H9 (cell line): ENCODE measurements at regions not wholly inside any gene's neighbourhood (a gene's known extent, or its start where the extent isn't known, plus 50 kb on each side); places are given as distances from the start of the nearest gene placed in this dataset.
"Not testable (repeated sequence)": the region's sequence is repeated elsewhere in the genome, so short reads cannot be mapped to it uniquely, and the experiment has no call there.

Experiments used
- DNase-seq: peaks from one replicate; pipeline ENCODE4 v3.0.0-alpha.2; 2017
- H2AFZ ChIP-seq: one replicate; pipeline ENCODE4 v1.6.1; 2013; ENCODE audit warnings: mild to moderate bottlenecking, low read length, control low read depth, moderate library complexity
- H2AK5ac ChIP-seq: 2 replicates; pipeline ENCODE4 v1.6.1; 2013; ENCODE audit warnings: low read length, control low read depth, mixed read lengths; ENCODE audit not compliant: insufficient read length
- H2BK120ac ChIP-seq: one replicate; pipeline ENCODE4 v1.6.1; 2013; ENCODE audit warnings: low read depth, mild to moderate bottlenecking, low read length, control low read depth, inconsistent platforms; ENCODE audit not compliant: poor library complexity, severe bottlenecking
- H2BK12ac ChIP-seq: 2 replicates; pipeline ENCODE4 v1.6.1; 2013; ENCODE audit warnings: low read length, control low read depth, mixed read lengths, low read depth; ENCODE audit not compliant: insufficient read length
- H2BK15ac ChIP-seq: 2 replicates; pipeline ENCODE4 v1.6.1; 2013; ENCODE audit warnings: low read depth, low read length, control low read depth
- H2BK20ac ChIP-seq: one replicate; pipeline ENCODE4 v1.6.1; 2013; ENCODE audit warnings: low read depth, mild to moderate bottlenecking, low read length, control low read depth, inconsistent platforms; ENCODE audit not compliant: poor library complexity, severe bottlenecking
- H2BK5ac ChIP-seq: 2 replicates; pipeline ENCODE4 v1.6.1; 2013; ENCODE audit warnings: low read length, control low read depth, mixed read lengths; ENCODE audit not compliant: insufficient read length
- H3K14ac ChIP-seq: 2 replicates; pipeline ENCODE4 v1.6.1; 2013; ENCODE audit warnings: low read length, control low read depth; ENCODE audit not compliant: insufficient read depth
- H3K18ac ChIP-seq: 2 replicates; pipeline ENCODE4 v1.6.1; 2013; ENCODE audit warnings: low read depth, mild to moderate bottlenecking, mixed read lengths, low read length, control low read depth; ENCODE audit not compliant: insufficient read length
- H3K23ac ChIP-seq: 2 replicates; pipeline ENCODE4 v1.6.1; 2013; ENCODE audit warnings: low read length, control low read depth, mixed read lengths, low read depth; ENCODE audit not compliant: insufficient read length
- H3K23me2 ChIP-seq: 2 replicates; pipeline ENCODE4 v1.6.1; 2013; ENCODE audit warnings: low read depth, mild to moderate bottlenecking, mixed read lengths, low read length, control low read depth; ENCODE audit not compliant: insufficient read length, poor library complexity, severe bottlenecking
- H3K27ac ChIP-seq: 2 replicates; pipeline ENCODE4 v1.5.1; 2013; ENCODE audit warnings: low read length, control low read depth, mixed read lengths, low read depth; ENCODE audit not compliant: insufficient read length
- H3K27me3 ChIP-seq: 2 replicates; pipeline ENCODE4 v1.6.1; 2013; ENCODE audit warnings: low read length, control low read depth, inconsistent platforms; ENCODE audit not compliant: insufficient read depth
- H3K4ac ChIP-seq: 2 replicates; pipeline ENCODE4 v1.6.1; 2013; ENCODE audit warnings: low read depth, mild to moderate bottlenecking, control low read depth, inconsistent platforms, low read length, moderate library complexity
- H3K4me1 ChIP-seq: 2 replicates; pipeline ENCODE4 v1.6.1; 2013; ENCODE audit warnings: low read length, control low read depth, inconsistent platforms; ENCODE audit not compliant: insufficient read depth
- H3K4me2 ChIP-seq: 2 replicates; pipeline ENCODE4 v1.6.1; 2013; ENCODE audit warnings: low read length, control low read depth, mixed read lengths; ENCODE audit not compliant: insufficient read length, insufficient read depth
- H3K56ac ChIP-seq: 2 replicates; pipeline ENCODE4 v1.6.1; 2013; ENCODE audit warnings: low read depth, mild to moderate bottlenecking, mixed read lengths, low read length, control low read depth; ENCODE audit not compliant: insufficient read length
- H3K79me1 ChIP-seq: 2 replicates; pipeline ENCODE4 v1.6.1; 2013; ENCODE audit warnings: low read depth, mild to moderate bottlenecking, moderate library complexity, low read length, control low read depth, inconsistent platforms; ENCODE audit not compliant: insufficient read depth, poor library complexity, severe bottlenecking
- H3K79me2 ChIP-seq: 2 replicates; pipeline ENCODE4 v1.6.1; 2013; ENCODE audit warnings: low read length, control low read depth, inconsistent platforms; ENCODE audit not compliant: insufficient read depth
- H3K9ac ChIP-seq: 2 replicates; pipeline ENCODE4 v1.6.1; 2013; ENCODE audit warnings: low read length, control low read depth, mixed read lengths; ENCODE audit not compliant: insufficient read length; ENCODE audit errors: extremely low read depth
- H3K9me3 ChIP-seq: one replicate; pipeline ENCODE4 v1.6.1; 2013; ENCODE audit warnings: low read depth, low read length, inconsistent platforms; ENCODE audit not compliant: control insufficient read depth
- H3T11ph ChIP-seq: one replicate; pipeline ENCODE4 v1.6.1; 2013; ENCODE audit warnings: mild to moderate bottlenecking, low read length, control low read depth, inconsistent platforms
- H4K20me1 ChIP-seq: one replicate; pipeline ENCODE4 v1.6.1; 2013; ENCODE audit not compliant: control insufficient read depth, insufficient read length, insufficient read depth
- H4K5ac ChIP-seq: 2 replicates; pipeline ENCODE4 v1.6.1; 2013; ENCODE audit warnings: low read depth, mild to moderate bottlenecking, mixed read lengths, low read length, control low read depth; ENCODE audit not compliant: insufficient read length
- H4K8ac ChIP-seq: replicated peaks from 2 replicates; pipeline ENCODE4 v1.6.1; 2013; ENCODE audit warnings: low read length, control low read depth, mixed read lengths, low read depth; ENCODE audit not compliant: insufficient read length
- H4K91ac ChIP-seq: 2 replicates; pipeline ENCODE4 v1.6.1; 2013; ENCODE audit warnings: low read depth, mild to moderate bottlenecking, moderate library complexity, mixed read lengths, low read length, control low read depth; ENCODE audit not compliant: insufficient read length
- H3K27ac Mint-ChIP-seq, 3 experiments: 2 replicates in 2 of 3; 3 replicates in 1 of 3; pipeline ENCODE4 v1.8.0; 2020 to 2021; ENCODE audit warnings: mixed read lengths in 3 of 3, mild to moderate bottlenecking in 1 of 3, moderate library complexity in 1 of 3
- H3K27me3 Mint-ChIP-seq: 2 replicates; pipeline ENCODE4 v1.8.0; 2021; ENCODE audit warnings: low read depth, mild to moderate bottlenecking, moderate library complexity, mixed read lengths
- H3K36me3 Mint-ChIP-seq, 3 experiments: 2 replicates in 2 of 3; 3 replicates in 1 of 3; pipeline ENCODE4 v1.8.0; 2020 to 2021; ENCODE audit warnings: low read depth in 3 of 3, mixed read lengths in 3 of 3; ENCODE audit not compliant: insufficient read depth in 1 of 3
- H3K4me1 Mint-ChIP-seq, 2 experiments: 2 replicates each; pipeline ENCODE4 v1.8.0; 2020; ENCODE audit warnings: mixed read lengths in 2 of 2
- H3K4me3 Mint-ChIP-seq, 2 experiments: 2 replicates in 1 of 2; 3 replicates in 1 of 2; pipeline ENCODE4 v1.8.0; 2020 to 2021; ENCODE audit warnings: mild to moderate bottlenecking in 2 of 2, mixed read lengths in 2 of 2, moderate library complexity in 1 of 2
- H3K9me3 Mint-ChIP-seq, 2 experiments: 2 replicates in 1 of 2; 3 replicates in 1 of 2; pipeline ENCODE4 v1.8.0; 2020; ENCODE audit warnings: mild to moderate bottlenecking in 2 of 2, mixed read lengths in 2 of 2, moderate library complexity in 1 of 2
- WGBS: extraction: QIAGEN DNeasy Blood & Tissue Kit; methylation state at CpG from one replicate; pipeline ENCODE4 v1.1.7; 2013; ENCODE audit warnings: missing lambda C conversion rate, low lambda C conversion rate, mixed read lengths; ENCODE audit not compliant: insufficient read length; ENCODE audit errors: extremely low coverage; 5-methylcytosine and 5-hydroxymethylcytosine counted together
- TF ChIP-seq, protein P1 (sequence below): fragments of 200-600 bp; sonication (generic); conservative IDR thresholded peaks from 3 replicates; pipeline ENCODE4 v1.8.0; 2021; ENCODE audit warnings: antibody characterized with exemption, mild to moderate bottlenecking

DNA sequence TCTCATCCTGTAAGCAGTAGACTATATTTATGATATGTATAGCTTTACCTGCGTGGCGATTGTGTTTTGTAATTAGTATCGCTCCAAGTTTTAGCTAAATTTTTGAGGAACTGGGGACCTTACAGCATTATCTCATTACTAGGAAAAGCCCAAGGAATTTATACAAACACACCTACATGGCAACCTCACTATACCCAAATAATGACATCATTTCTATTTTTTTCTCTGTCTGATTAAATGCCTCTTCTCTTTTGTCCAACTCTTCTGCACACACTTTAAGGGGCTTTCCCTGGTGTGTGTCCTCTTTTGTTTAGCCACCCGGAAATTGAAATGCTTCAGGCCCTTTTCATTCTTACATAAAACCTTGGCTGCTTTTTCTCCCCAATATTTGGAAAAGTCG, 82.9 kb upstream of the EXOC2 start:
- Histone ChIP-seq H2BK12ac (no peak overlapping the region), H2AK5ac (no peak overlapping the region), H3K4me2 (no peak overlapping the region), H4K20me1 (no peaks in the 10 kb centered on the region), H3K23me2 (no peaks in the 10 kb centered on the region), H3K27ac (no peak overlapping the region), H3K79me1 (no peaks in the 10 kb centered on the region), H3K23ac (no peak overlapping the region), H4K5ac (no peak overlapping the region), H4K8ac (no peak overlapping the region), H2AFZ (no peak overlapping the region), H2BK5ac (no peak overlapping the region), H3K4ac (no peak overlapping the region), H2BK15ac (no peak overlapping the region), H3K4me1 (no peaks in the 10 kb centered on the region), H3K9ac (no peak overlapping the region), H3K56ac (no peak overlapping the region), H3K27me3 (no peaks in the 10 kb centered on the region), H4K91ac (no peak overlapping the region), H3K9me3 (no peaks in the 10 kb centered on the region), H3K14ac (no peak overlapping the region), H2BK120ac (no peak overlapping the region), H3K79me2 (no peaks in the 10 kb centered on the region), H2BK20ac (no peak overlapping the region), H3T11ph (no peak overlapping the region), H3K18ac (no peak overlapping the region)
- Mint-ChIP-seq H3K27me3 (peaks cover 1% of the 10 kb centered on the region; the same call in 1 of the 2 replicates), H3K4me1 (no peaks in the 10 kb centered on the region), H3K4me3 (no peak overlapping the region), H3K9me3 (no peaks in the 10 kb centered on the region), H3K27ac (no peak overlapping the region), H3K36me3 (no peaks in the 10 kb centered on the region)
- no CpG with 5 or more reads among the region's 5 CpGs for WGBS
- TF ChIP-seq, protein P1, sequence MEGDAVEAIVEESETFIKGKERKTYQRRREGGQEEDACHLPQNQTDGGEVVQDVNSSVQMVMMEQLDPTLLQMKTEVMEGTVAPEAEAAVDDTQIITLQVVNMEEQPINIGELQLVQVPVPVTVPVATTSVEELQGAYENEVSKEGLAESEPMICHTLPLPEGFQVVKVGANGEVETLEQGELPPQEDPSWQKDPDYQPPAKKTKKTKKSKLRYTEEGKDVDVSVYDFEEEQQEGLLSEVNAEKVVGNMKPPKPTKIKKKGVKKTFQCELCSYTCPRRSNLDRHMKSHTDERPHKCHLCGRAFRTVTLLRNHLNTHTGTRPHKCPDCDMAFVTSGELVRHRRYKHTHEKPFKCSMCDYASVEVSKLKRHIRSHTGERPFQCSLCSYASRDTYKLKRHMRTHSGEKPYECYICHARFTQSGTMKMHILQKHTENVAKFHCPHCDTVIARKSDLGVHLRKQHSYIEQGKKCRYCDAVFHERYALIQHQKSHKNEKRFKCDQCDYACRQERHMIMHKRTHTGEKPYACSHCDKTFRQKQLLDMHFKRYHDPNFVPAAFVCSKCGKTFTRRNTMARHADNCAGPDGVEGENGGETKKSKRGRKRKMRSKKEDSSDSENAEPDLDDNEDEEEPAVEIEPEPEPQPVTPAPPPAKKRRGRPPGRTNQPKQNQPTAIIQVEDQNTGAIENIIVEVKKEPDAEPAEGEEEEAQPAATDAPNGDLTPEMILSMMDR, result no peak
- DNase-seq, result no peak

DNA sequence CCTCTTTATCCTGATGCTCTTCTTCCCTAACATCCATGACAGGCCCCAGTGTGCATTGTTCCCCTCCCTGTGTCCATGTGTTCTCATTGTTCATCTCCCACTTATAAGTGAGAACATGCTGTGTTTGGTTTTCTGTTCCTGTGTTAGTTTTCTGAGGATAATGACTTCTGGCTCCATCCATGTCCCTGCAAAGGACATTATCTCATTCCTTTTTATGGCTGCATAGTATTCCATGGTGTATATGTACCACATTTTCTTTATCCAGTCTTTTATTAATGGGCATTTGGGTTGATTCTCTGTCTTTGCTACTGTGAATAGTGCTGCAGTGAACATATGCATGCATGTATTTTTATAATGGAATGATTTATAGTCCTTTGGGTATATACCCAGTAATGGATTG, 78.7 kb upstream of the EXOC2 start:
- H4K20me1 ChIP-seq, H3K4ac ChIP-seq, H3K56ac ChIP-seq, H3K79me1 ChIP-seq, H3K4me3 Mint-ChIP-seq, H3K36me3 Mint-ChIP-seq, H3K79me2 ChIP-seq, H3K4me1 ChIP-seq, DNase-seq, H3K23ac ChIP-seq, H3K23me2 ChIP-seq, H4K91ac ChIP-seq, H4K5ac ChIP-seq, H2BK5ac ChIP-seq, H3K9me3 ChIP-seq, H2BK20ac ChIP-seq, H4K8ac ChIP-seq, H3K4me2 ChIP-seq, H2AFZ ChIP-seq, H3K9ac ChIP-seq, H3K27ac ChIP-seq, H2AK5ac ChIP-seq, H3K4me1 Mint-ChIP-seq, H2BK12ac ChIP-seq, H3K18ac ChIP-seq, H3K27ac Mint-ChIP-seq, H3K27me3 ChIP-seq, H3T11ph ChIP-seq, H2BK120ac ChIP-seq, H3K27me3 Mint-ChIP-seq, H3K14ac ChIP-seq, H2BK15ac ChIP-seq, H3K9me3 Mint-ChIP-seq: not testable (repeated sequence)
